Tibial nerve (tissue), 4 donors: ENCODE measurements at regions not wholly inside any gene's neighbourhood (a gene's known extent, or its start where the extent isn't known, plus 50 kb on each side); places are given as distances from the start of the nearest gene placed in this dataset.
A peak's percentile ranks its signal among the peaks of the same experiment; 100 is the strongest.

ENCODE experiments used
- DNase-seq, 2 donors: peaks; one replicate each; pipeline ENCODE4 v3.0.0-alpha.2; 2019; ENCODE audit warnings: low spot score in 2 of 2
- H3K27ac ChIP-seq, 4 donors: fragments of 200-600 bp; sonication (generic) in 3 of 4; one replicate each; pipeline ENCODE4 v1.5.1; 2017 to 2019; ENCODE audit warnings: mild to moderate bottlenecking in 1 of 4
- H3K27me3 ChIP-seq, 2 donors: fragments of 200-600 bp; sonication (generic) in 1 of 2; one replicate each; pipeline versions ENCODE4 v1.5.1 to v1.6.0; 2017 to 2019
- H3K36me3 ChIP-seq, 3 donors: fragments of 200-600 bp; sonication (generic); one replicate each; pipeline ENCODE4 v1.5.1; 2018 to 2019
- H3K4me1 ChIP-seq, 4 donors: fragments of 200-600 bp; sonication (generic) in 3 of 4; one replicate each; pipeline ENCODE4 v1.5.1; 2017 to 2019
- H3K4me3 ChIP-seq, 4 donors: fragments of 200-600 bp; sonication (generic) in 3 of 4; one replicate each; pipeline ENCODE4 v1.5.1; 2017 to 2019; ENCODE audit warnings: mild to moderate bottlenecking in 1 of 4, moderate library complexity in 1 of 4
- H3K9me3 ChIP-seq, 4 donors: fragments of 200-600 bp; sonication (generic) in 3 of 4; one replicate each; pipeline ENCODE4 v1.5.1; 2017 to 2019
- EP300 ChIP-seq, 2 donors: sonication (generic); formaldehyde crosslinking; IDR thresholded peaks; one replicate each; pipeline ENCODE4 v1.6.1; 2017; ENCODE audit warnings: antibody characterized with exemption in 2 of 2, mild to moderate bottlenecking in 1 of 2
- POLR2A ChIP-seq, 2 donors: fragments of 450-650 bp; IDR thresholded peaks; one replicate each; pipeline ENCODE4 v1.6.1; 2017; ENCODE audit warnings: antibody characterized with exemption in 2 of 2, mild to moderate bottlenecking in 2 of 2, moderate library complexity in 2 of 2
- WGBS, 2 donors: methylation state at CpG; one replicate each; pipeline ENCODE4 v1.1.5; 2018; 5-methylcytosine and 5-hydroxymethylcytosine counted together
- TF ChIP-seq, protein P1 (sequence below), 5 experiments: fragments of 200-600 bp in 3 of 5; fragments of 450-650 bp in 2 of 5; sonication (generic) in 3 of 5; IDR thresholded peaks; one replicate each; pipeline ENCODE4 v1.5.1; 2016 to 2019; ENCODE audit warnings: antibody characterized with exemption in 5 of 5, mild to moderate bottlenecking in 3 of 5, moderate library complexity in 2 of 5

DNA sequence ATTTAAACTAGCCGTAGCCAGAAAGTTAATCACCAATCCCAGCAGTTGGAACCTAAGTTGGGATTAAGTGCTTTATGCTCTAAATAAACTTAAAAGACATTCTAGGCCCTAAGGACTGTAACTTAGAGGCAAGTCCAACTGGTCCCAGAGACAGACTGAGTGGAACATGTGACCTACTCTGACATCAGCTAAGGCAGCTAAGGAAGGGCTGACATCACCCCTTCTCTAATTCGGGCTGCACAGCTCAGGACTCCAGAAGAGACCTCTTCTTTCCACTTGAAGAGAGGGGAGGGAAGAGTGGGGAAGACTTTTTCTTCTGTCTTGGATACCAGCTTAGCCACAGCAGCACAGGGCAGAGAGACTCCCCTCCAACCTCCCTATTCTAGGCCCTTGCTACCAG is 565.2 kb downstream of the CDH8 start:
- WGBS, 2 donors = 76 to 81% methylated on average over 2 of the region's 2 CpGs
- DNase-seq = no peak

DNA sequence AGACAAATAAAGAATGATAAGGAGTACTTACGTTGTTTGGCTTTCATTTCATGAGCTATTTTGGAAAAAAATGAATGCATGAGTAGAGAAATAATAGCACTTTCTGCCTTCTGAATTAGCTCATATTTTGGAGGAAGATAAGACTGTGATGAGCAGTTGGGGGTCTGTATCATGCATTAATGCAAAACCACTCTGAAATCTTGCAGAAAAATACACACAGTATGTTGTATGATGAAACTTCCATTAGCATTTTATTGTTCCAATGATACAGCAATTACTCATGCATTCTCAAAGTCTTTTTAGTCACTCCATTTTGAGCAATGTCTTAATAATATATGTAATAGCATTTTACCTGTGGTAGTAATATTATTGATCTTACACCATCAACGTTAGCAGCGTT is 571.0 kb downstream of the CDH8 start:
- H3K27ac ChIP-seq = no peak overlapping the region
- TF ChIP-seq POLR2A (IDR thresholded peaks at IDR 0.05) (no peak), EP300 (IDR thresholded peaks at IDR 0.05) (no peak)
- DNase-seq = no peak
- H3K27me3 ChIP-seq = no peaks in the 10 kb centered on the region
- H3K4me3 ChIP-seq = no peak overlapping the region
- no peaks in the 10 kb centered on the region for H3K4me1 ChIP-seq
- no peaks in the 10 kb centered on the region for H3K9me3 ChIP-seq
- 69 to 90% methylated on average over 3 of the region's 3 CpGs for WGBS, 2 donors
- H3K36me3 ChIP-seq = no peaks in the 10 kb centered on the region

More for the DNA sequence above, 565.2 kb downstream of the CDH8 start:
- H3K27ac ChIP-seq = no peak overlapping the region
- TF ChIP-seq EP300 (IDR thresholded peaks at IDR 0.05) (no peak), POLR2A (IDR thresholded peaks at IDR 0.05) (no peak)
- TF ChIP-seq, protein P1, sequence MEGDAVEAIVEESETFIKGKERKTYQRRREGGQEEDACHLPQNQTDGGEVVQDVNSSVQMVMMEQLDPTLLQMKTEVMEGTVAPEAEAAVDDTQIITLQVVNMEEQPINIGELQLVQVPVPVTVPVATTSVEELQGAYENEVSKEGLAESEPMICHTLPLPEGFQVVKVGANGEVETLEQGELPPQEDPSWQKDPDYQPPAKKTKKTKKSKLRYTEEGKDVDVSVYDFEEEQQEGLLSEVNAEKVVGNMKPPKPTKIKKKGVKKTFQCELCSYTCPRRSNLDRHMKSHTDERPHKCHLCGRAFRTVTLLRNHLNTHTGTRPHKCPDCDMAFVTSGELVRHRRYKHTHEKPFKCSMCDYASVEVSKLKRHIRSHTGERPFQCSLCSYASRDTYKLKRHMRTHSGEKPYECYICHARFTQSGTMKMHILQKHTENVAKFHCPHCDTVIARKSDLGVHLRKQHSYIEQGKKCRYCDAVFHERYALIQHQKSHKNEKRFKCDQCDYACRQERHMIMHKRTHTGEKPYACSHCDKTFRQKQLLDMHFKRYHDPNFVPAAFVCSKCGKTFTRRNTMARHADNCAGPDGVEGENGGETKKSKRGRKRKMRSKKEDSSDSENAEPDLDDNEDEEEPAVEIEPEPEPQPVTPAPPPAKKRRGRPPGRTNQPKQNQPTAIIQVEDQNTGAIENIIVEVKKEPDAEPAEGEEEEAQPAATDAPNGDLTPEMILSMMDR (IDR thresholded peaks at IDR 0.05) = no peak
- no peak overlapping the region for H3K4me3 ChIP-seq
- no peaks in the 10 kb centered on the region for H3K4me1 ChIP-seq
- H3K36me3 ChIP-seq = no peaks in the 10 kb centered on the region
- H3K27me3 ChIP-seq = no peaks in the 10 kb centered on the region
- peaks cover 0 to 15% (median 4%) of the 10 kb centered on the region in 4 donors for H3K9me3 ChIP-seq

DNA sequence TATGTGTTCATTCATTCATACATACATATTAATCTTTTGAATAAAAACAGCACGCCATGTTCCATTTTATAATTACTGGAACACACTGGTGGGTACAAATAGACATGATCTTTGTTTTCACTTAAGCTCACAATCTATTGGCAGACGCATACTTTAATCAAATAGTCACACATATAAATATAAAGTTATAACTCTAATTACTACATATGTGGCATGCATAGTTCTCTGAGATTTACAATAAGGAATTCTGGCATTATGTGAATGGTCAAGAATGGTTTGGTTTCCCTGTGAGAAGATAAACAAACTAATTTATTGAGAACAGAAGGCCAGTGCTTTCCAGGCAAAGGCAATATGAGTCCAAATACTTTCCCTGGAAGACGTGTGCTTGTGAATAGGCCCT is 576.2 kb downstream of the CDH8 start:
- TF ChIP-seq EP300 (IDR thresholded peaks at IDR 0.05) (no peak), POLR2A (IDR thresholded peaks at IDR 0.05) (no peak)
- TF ChIP-seq, protein P1 (IDR thresholded peaks at IDR 0.05) = no peak
- 69 to 74% methylated on average over 3 of the region's 3 CpGs for WGBS, 2 donors

DNA sequence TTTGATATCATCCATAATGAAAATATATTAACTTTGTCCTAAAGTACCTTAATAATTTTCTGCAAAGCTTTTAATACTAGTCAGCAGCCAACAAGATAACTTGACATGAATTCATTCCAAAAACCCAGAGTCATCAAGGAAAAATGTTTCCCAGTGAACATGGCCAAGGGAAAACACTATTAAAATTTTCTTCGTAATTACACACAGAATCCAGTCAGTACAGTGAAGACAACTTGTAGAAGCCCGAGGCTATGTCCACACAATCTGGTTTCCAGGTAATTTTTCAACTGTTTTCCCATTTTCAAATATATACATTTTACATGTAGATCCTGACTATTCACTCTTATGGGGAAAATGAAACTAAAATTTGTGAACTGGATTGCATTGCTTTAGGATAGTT is 600.9 kb downstream of the CDH8 start:
- no peak overlapping the region for H3K27ac ChIP-seq
- no peaks in the 10 kb centered on the region for H3K4me1 ChIP-seq
- H3K9me3 ChIP-seq = no peaks in the 10 kb centered on the region
- no peaks in the 10 kb centered on the region for H3K36me3 ChIP-seq
- TF ChIP-seq, protein P1 (IDR thresholded peaks at IDR 0.05) = no peak
- TF ChIP-seq POLR2A (IDR thresholded peaks at IDR 0.05) = no peak
- no peak for TF ChIP-seq EP300 (IDR thresholded peaks at IDR 0.05)
- H3K27me3 ChIP-seq = no peaks in the 10 kb centered on the region
- 32% methylated on average over 2 of the region's 2 CpGs for WGBS, 2 donors
- no peak for DNase-seq
- H3K4me3 ChIP-seq = peak overlapping the region in 2 of 4 donors; percentile 5 to 7

More for the DNA sequence above, 576.2 kb downstream of the CDH8 start:
- H3K27me3 ChIP-seq = no peaks in the 10 kb centered on the region
- no peak overlapping the region for H3K4me3 ChIP-seq
- peaks cover 0 to 26% (median 0%) of the 10 kb centered on the region in 4 donors for H3K9me3 ChIP-seq
- H3K36me3 ChIP-seq = no peaks in the 10 kb centered on the region
- H3K4me1 ChIP-seq = no peaks in the 10 kb centered on the region
- H3K27ac ChIP-seq = no peak overlapping the region
- no peak for DNase-seq

DNA sequence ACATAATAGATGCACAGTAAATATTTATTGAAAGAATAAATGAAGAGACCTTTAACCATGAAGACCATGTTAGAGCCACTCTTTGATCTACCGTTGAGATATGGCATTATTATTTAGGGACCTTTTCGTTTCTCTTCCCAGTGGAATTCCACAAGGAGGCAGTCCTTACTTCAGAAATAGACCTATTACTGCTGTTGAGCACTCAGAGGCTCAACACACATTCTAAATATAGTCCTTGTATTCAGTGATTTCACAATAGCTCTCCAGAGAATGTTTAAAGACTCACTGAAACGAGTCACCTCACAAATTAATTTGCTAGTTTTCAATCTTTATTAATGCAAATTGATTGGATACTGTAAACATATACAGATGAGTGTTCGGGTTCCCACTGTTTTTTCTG is 603.8 kb downstream of the CDH8 start:
- 51 to 52% methylated on average over 4 of the region's 4 CpGs for WGBS, 2 donors
- H3K36me3 ChIP-seq = no peaks in the 10 kb centered on the region
- no peak overlapping the region for H3K4me3 ChIP-seq
- H3K27ac ChIP-seq = no peak overlapping the region
- TF ChIP-seq, protein P1 (IDR thresholded peaks at IDR 0.05) = no peak
- TF ChIP-seq POLR2A (IDR thresholded peaks at IDR 0.05) (no peak), EP300 (IDR thresholded peaks at IDR 0.05) (no peak)
- no peak for DNase-seq
- H3K4me1 ChIP-seq = no peaks in the 10 kb centered on the region
- H3K9me3 ChIP-seq = no peaks in the 10 kb centered on the region
- no peaks in the 10 kb centered on the region for H3K27me3 ChIP-seq

DNA sequence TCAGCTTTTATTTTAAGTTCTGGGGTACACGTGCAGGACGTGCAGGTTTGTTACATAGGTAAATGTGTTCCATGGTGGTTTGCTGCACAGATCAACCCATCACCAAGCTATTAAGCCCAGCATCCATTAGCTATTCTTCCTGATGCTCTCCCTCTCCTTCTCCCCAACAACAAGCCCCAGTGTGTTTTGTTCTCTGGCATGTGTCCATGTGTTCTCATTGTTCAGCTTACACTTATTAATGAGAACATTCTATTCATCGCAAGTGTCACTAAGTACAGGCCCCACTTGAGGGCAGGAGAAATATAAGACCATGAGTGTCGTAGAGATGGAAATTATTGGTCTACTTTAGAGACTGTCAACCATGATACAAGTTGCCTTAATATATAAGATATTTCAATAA is 615.1 kb downstream of the CDH8 start:
- TF ChIP-seq, protein P1 (IDR thresholded peaks at IDR 0.05) = no peak
- TF ChIP-seq EP300 (IDR thresholded peaks at IDR 0.05) (no peak), POLR2A (IDR thresholded peaks at IDR 0.05) (no peak)
- H3K36me3 ChIP-seq = no peaks in the 10 kb centered on the region
- no peaks in the 10 kb centered on the region for H3K9me3 ChIP-seq
- no peaks in the 10 kb centered on the region for H3K27me3 ChIP-seq
- H3K4me3 ChIP-seq = no peak overlapping the region
- H3K27ac ChIP-seq = no peak overlapping the region
- 68 to 77% methylated on average over 4 of the region's 4 CpGs for WGBS, 2 donors
- DNase-seq = no peak
- H3K4me1 ChIP-seq = no peaks in the 10 kb centered on the region
